ENCODE measurements at regions not wholly inside any gene's neighbourhood (a gene's known extent, or its start where the extent isn't known, plus 50 kb on each side); places are given as distances from the start of the nearest gene placed in this dataset.

GRCh38 chr7:9149499-9150082, 716.2 kb downstream of the NXPH1 start:
- TF ChIP-seq, protein P1, sequence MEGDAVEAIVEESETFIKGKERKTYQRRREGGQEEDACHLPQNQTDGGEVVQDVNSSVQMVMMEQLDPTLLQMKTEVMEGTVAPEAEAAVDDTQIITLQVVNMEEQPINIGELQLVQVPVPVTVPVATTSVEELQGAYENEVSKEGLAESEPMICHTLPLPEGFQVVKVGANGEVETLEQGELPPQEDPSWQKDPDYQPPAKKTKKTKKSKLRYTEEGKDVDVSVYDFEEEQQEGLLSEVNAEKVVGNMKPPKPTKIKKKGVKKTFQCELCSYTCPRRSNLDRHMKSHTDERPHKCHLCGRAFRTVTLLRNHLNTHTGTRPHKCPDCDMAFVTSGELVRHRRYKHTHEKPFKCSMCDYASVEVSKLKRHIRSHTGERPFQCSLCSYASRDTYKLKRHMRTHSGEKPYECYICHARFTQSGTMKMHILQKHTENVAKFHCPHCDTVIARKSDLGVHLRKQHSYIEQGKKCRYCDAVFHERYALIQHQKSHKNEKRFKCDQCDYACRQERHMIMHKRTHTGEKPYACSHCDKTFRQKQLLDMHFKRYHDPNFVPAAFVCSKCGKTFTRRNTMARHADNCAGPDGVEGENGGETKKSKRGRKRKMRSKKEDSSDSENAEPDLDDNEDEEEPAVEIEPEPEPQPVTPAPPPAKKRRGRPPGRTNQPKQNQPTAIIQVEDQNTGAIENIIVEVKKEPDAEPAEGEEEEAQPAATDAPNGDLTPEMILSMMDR (IDR thresholded peaks at IDR 0.05), result no peak
- TF ChIP-seq POLR2A (IDR thresholded peaks at IDR 0.05), result no peak
